MM.1S (cell line): ENCODE measurements at regions not wholly inside any gene's neighbourhood (a gene's known extent, or its start where the extent isn't known, plus 50 kb on each side); places are given as distances from the start of the nearest gene placed in this dataset.

Experiments
- EZH2 ChIP-seq: fragments of 300-600 bp; sonication (generic); optimal IDR thresholded peaks from 2 replicates; pipeline ENCODE3; 2017; ENCODE audit warnings: low read depth, mild to moderate bottlenecking, antibody characterized with exemption, low read length, mixed read lengths
- TF ChIP-seq, protein P1 (sequence below): fragments of 300-600 bp; sonication (generic); IDR thresholded peaks from 2 replicates; pipeline ENCODE4 v1.5.1; 2016; ENCODE audit warnings: antibody characterized with exemption, low read length, mixed read lengths

DNA sequence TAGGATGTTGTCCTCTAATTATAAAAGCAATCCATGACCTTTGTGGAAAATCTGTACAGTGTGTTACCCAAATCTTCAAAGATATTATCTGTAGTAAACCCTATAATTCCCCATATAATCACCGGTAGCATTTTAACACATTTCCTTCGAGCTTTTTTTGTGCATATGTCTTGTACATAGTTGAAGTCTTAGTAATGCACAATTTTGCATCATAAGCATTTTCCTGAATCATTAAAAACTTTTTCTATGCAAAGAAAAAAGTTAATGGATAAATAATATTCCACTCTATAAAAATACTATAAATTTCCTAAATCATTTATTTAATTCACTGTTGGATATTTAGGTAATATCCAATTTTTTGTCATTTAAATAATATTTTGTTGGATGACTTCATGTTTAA is 201.7 kb downstream of the RRAGC start:
- TF ChIP-seq, protein P1, sequence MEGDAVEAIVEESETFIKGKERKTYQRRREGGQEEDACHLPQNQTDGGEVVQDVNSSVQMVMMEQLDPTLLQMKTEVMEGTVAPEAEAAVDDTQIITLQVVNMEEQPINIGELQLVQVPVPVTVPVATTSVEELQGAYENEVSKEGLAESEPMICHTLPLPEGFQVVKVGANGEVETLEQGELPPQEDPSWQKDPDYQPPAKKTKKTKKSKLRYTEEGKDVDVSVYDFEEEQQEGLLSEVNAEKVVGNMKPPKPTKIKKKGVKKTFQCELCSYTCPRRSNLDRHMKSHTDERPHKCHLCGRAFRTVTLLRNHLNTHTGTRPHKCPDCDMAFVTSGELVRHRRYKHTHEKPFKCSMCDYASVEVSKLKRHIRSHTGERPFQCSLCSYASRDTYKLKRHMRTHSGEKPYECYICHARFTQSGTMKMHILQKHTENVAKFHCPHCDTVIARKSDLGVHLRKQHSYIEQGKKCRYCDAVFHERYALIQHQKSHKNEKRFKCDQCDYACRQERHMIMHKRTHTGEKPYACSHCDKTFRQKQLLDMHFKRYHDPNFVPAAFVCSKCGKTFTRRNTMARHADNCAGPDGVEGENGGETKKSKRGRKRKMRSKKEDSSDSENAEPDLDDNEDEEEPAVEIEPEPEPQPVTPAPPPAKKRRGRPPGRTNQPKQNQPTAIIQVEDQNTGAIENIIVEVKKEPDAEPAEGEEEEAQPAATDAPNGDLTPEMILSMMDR = no peak
- TF ChIP-seq EZH2 = no peak
